Ecto neural progenitor cell (in vitro differentiated cells): ENCODE measurements at regions not wholly inside any gene's neighbourhood (a gene's known extent, or its start where the extent isn't known, plus 50 kb on each side); places are given as distances from the start of the nearest gene placed in this dataset.
"Not testable (repeated sequence)": the region's sequence is repeated elsewhere in the genome, so short reads cannot be mapped to it uniquely, and the experiment has no call there.

Experiments used
- DNase-seq: peaks from one replicate; pipeline ENCODE4 v3.0.0-alpha.2; 2018; ENCODE audit warnings: low spot score

GRCh38 chr5:90133941-90134340, 275.6 kb downstream of the CETN3 start:
- no peak for DNase-seq

GRCh38 chr5:90131383-90132133, 278.0 kb downstream of the CETN3 start:
- DNase-seq: no peak

- DNase-seq: no peak
Observed at GRCh38 chr5:90128551-90128950, 281.0 kb downstream of the CETN3 start.

- DNase-seq: no peak
Observed at GRCh38 chr5:90119531-90119971, 290.0 kb downstream of the CETN3 start.

- DNase-seq: no peak
Observed at GRCh38 chr5:90117005-90117404, 292.6 kb downstream of the CETN3 start.

- no peak for DNase-seq
Observed at GRCh38 chr5:90113108-90113507, 296.4 kb downstream of the CETN3 start.

GRCh38 chr5:90112033-90112692, 297.4 kb downstream of the CETN3 start:
- no peak for DNase-seq

- no peak for DNase-seq
Observed at GRCh38 chr5:90111364-90112032, 298.1 kb downstream of the CETN3 start.

GRCh38 chr5:90109285-90109684, 300.3 kb downstream of the CETN3 start:
- no peak for DNase-seq

GRCh38 chr5:90099099-90099498, 310.5 kb downstream of the CETN3 start:
- DNase-seq: no peak

- no peak for DNase-seq
Observed at GRCh38 chr5:90097082-90097477, 312.5 kb downstream of the CETN3 start.

GRCh38 chr5:90096415-90097081, 313.0 kb downstream of the CETN3 start:
- DNase-seq: no peak

- DNase-seq: no peak
Observed at GRCh38 chr5:90095292-90096060, 314.1 kb downstream of the CETN3 start.

- no peak for DNase-seq
Observed at GRCh38 chr5:90093751-90094485, 315.6 kb downstream of the CETN3 start.

- no peak for DNase-seq
Observed at GRCh38 chr5:90092734-90093133, 316.8 kb downstream of the CETN3 start.

- no peak for DNase-seq
Observed at GRCh38 chr5:90084342-90084741, 325.2 kb downstream of the CETN3 start.

- DNase-seq: not testable (repeated sequence)
Observed at GRCh38 chr5:90073026-90073570, 336.5 kb downstream of the CETN3 start.

- no peak for DNase-seq
Observed at GRCh38 chr5:90071656-90072055, 337.9 kb downstream of the CETN3 start.

- DNase-seq: no peak
Observed at GRCh38 chr5:90071066-90071465, 338.5 kb downstream of the CETN3 start.

GRCh38 chr5:90066920-90067319, 342.6 kb downstream of the CETN3 start:
- DNase-seq: no peak
